HG02678 (cell line): ENCODE measurements at regions not wholly inside any gene's neighbourhood (a gene's known extent, or its start where the extent isn't known, plus 50 kb on each side); places are given as distances from the start of the nearest gene placed in this dataset.
"Not testable (repeated sequence)": the region's sequence is repeated elsewhere in the genome, so short reads cannot be mapped to it uniquely, and the experiment has no call there.

Experiments
- ATAC-seq: cut with Tn5 transposase; IDR thresholded peaks from one replicate; pipeline ENCODE4 v1.9.1; 2021; ENCODE audit warnings: mild to moderate bottlenecking, moderate library complexity; ENCODE audit not compliant: unreplicated experiment

- ATAC-seq: no peak
Measured at GRCh38 chr12:60437297-60437696, 841.5 kb downstream of the SLC16A7 start.

- ATAC-seq: no peak
Measured at GRCh38 chr12:60441577-60441976, 845.7 kb downstream of the SLC16A7 start.

DNA sequence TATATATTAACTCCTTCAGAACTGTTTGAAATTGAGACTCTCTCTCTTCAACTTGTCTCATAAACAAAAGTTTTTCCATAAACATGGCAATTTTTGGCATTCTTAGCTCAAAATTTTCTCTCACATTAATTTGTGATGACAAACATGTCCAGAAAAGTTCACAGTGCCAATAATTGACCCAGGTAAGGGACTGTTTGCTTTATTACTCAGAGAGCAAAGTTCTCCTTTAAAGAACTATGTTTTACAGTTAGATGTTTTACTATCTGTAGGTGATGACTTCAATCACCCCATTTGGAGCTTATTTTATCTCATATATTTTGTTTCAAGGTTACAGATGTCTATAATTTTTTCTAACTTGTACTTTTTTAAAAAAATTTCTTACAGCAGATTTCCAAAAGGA, 855.6 kb downstream of the SLC16A7 start:
- ATAC-seq: no peak

DNA sequence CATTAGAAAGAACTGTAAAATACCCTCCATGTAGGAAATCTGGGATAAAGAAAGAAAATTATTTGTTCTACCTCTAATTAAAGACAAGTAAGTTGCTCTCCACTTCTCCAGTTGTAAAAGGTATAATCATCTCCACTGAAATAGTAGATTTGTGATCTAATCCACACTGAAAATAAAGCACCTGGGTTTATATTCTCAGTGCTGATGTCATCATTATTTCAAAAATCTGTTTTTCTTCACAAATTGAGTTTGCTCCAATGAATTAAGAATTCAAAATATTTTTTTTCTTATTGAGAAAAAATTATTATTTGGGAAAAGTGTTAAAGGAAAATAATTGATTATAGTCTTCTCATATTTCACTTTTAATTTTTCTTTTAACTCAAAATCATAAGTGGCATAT, 869.2 kb downstream of the SLC16A7 start:
- ATAC-seq: no peak

DNA sequence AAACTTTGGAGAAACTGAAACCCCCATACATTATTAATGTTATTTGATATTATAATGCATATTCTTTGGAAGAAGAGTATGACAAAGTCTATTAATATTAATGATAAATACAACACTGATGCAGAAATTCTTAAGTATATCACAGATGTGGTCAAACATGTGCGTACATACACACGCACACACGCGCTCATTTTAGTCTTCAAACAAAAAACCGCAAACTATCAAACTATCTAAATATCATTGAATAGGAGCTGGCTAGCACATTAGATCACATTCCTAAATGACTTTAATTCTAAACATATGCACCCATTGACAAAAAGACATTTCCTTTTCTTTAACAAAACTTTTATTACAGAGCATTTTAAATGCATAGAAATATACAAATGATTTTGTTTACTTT, 872.7 kb downstream of the SLC16A7 start:
- no peak for ATAC-seq

DNA sequence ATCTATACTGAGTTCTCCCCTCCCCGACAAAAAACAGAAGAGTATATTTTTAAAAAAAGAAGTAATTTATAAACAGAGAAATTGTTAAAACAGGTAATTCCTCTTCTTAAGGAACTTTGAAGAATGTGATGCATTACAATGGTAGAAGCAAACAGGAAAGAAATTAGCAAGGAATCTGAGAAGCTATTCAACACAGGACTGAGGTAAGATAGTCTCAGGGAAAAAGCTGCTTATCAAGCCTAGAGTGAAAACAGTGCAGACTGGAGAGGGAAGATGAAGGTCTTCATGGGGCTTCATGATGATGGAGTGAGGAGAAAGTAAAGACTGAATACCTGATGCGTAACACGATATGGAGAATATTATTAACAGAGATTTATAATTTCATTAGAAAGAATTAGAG, 880.0 kb downstream of the SLC16A7 start:
- ATAC-seq: no peak

DNA sequence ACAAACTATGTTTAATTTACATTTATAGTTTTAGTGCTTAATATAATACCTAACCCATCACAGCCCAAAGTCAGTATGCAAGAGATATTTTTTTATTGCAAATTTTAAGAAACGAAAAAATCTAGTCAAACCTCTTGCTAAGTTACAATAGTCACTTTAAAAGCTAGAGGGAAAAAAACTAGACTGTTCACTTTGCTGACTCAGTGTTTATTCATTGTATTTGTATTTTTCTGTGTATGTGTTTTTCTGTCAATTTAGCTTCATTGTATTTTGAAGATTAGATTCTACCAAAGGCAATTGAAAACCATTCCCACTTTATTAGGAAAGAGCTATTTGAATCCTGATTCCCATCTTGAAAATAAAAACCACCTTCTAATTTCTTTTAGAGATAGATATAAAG, 891.5 kb downstream of the SLC16A7 start:
- no peak for ATAC-seq

DNA sequence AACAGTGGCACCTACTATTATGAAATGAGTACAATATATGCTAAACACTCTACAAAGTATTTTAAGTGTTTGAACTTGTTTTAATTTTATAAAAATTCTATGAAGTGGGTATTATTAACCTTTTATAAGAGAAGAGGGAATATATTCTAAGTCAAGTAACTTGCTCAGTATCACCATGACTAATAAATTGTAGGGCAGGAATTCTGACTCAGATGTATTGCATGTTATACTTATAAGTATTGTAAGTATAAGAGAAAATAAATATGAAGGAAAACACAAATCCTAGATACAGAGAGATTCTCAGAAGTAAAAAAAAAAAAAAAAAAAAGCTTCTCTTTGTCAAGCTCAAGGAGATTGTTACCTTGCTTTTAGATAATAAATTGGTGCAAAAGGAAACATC, 893.2 kb downstream of the SLC16A7 start:
- ATAC-seq: no peak

GRCh38 chr12:60494244-60494643, 898.4 kb downstream of the SLC16A7 start:
- ATAC-seq: peak; percentile 43

DNA sequence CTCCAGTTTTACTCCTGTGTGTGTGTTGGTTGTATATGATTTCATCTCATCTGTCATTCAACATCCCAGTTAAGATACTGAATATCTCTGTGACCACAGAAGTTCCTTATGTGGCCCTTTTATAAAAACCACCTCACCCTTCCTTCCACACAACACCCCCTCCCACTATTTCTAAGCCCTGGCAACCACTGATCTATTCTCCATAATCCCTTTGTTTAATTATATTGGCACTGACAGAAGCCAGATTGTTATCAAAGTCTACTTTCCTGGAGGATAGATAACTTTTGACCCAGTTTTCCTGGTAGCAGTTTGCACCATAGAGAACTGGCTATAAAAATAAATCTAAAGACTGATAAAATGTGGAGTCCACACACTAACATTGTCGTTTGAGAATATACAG, 902.8 kb downstream of the SLC16A7 start:
- ATAC-seq: no peak

DNA sequence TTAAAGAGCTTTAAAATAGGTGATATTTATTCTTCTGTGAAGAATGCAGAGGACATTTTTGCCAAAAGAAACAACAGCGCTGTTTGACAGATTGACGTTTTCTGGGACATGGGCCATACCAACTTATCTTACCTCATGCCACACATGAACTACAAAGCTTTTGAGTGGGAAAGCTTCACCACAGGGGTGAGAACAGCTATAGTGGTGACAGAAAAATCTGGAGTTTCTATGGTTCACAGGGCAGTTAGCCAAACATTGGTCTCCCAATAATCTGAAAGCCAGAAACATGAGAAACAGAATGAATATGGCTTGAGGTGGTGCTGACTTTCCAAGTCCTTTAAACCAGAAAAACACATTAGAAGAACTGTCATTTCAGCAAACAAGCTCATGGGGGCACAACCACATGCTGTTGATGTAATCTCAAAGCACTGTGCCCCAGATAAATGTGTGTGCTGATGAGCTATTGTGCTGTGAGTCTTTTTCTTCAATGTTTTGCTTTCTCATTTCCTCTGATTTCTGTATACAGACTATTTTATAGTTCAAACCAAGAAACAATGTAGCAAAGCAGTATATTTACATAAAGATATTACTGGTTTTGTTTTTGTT, 905.4 kb downstream of the SLC16A7 start:
- ATAC-seq: no peak

DNA sequence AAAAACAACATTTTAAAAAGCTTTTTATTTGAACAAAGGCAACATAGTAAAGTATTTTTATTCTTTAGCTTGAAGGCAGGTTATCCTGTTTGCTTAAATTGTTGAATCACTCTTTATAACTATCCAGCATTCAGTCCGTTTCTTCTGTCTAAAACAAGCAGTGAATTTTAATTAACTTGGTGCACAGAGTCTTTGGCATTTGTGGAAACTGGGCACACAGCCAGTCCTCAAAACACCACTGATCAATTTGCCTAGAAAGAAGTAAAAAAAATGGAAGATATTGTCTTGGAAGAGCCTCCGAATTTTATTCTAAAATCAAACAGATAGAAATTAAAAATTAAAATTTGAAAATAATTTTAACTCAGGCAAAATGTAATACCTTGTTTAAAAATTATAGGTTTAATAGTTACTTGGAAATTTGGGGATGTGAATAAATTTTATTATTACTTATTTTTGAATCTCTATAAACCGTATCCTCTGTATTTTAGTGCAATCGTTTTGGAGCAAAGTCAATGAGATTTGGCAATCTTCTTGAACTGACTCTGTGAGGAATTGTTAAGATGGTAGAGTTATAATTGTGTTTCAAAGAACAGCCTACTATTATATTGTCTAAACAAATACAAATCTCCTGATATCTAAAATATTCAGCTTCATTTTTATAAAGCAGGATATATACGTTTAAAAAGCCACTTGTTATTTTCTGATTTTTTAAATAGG, 927.0 kb downstream of the SLC16A7 start:
- ATAC-seq: no peak

DNA sequence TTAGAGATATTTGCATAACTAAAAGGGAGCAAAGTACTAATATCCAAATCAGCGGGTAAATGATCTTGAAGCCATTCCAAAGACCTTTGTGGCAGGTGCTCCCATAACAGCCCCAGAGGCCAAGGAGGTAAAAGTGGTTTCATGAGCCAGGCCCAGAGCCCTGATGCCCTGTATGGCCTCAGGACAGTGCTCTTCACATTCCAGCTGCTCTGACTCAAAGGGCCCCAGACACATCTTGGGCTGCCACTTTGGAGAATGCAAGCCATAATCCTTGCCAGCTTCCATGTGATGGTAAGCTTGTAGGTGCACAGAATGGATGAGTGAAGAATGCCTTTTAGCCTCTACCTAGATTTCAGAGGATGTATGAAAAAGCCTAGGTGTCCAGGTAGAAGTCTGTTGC, 933.4 kb downstream of the SLC16A7 start:
- no peak for ATAC-seq

DNA sequence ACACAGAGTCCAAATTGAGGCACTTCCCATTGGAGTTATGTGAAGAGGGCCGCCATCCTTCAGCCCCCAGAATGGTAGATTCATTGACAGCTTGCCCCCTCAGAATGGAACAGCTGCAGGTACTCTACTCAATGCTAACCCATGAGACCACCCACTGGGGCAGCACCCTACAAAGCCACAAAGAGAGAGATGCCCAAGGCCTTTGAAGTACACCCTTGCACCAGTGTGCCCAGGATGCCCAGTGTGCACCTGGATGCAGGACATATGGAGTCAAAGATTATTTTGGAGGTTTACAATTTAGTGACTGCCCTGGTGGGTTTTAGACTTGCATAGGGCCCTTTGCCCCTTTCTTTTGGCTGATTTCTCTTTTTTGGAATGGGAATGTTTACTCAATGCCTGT, 933.9 kb downstream of the SLC16A7 start:
- ATAC-seq: no peak

GRCh38 chr12:60535363-60535762, 939.5 kb downstream of the SLC16A7 start:
- ATAC-seq: no peak

DNA sequence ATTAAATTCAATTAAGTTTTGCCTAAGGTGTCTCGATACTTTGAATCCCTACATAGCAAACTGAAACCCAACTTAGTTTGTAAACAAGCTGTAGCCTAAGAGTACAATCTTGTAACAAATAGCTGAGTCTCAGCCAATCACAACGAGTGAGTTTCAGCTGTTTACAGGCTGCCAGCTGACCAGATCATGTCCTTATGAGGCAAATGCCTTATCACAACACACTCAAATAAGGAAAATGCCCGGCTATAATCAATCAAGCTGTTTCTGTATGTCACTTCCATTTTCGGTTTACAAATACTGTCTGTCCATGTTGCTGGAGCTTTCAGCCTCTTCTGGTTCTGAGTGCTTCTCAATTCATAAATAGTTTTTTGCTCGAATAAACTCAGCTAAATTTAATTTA, 943.8 kb downstream of the SLC16A7 start:
- no peak for ATAC-seq

GRCh38 chr12:60568914-60569313, 973.1 kb downstream of the SLC16A7 start:
- no peak for ATAC-seq

- no peak for ATAC-seq
Measured at GRCh38 chr12:60577607-60578006, 981.8 kb downstream of the SLC16A7 start.

GRCh38 chr12:60587664-60588063, 991.8 kb downstream of the SLC16A7 start:
- ATAC-seq: not testable (repeated sequence)

DNA sequence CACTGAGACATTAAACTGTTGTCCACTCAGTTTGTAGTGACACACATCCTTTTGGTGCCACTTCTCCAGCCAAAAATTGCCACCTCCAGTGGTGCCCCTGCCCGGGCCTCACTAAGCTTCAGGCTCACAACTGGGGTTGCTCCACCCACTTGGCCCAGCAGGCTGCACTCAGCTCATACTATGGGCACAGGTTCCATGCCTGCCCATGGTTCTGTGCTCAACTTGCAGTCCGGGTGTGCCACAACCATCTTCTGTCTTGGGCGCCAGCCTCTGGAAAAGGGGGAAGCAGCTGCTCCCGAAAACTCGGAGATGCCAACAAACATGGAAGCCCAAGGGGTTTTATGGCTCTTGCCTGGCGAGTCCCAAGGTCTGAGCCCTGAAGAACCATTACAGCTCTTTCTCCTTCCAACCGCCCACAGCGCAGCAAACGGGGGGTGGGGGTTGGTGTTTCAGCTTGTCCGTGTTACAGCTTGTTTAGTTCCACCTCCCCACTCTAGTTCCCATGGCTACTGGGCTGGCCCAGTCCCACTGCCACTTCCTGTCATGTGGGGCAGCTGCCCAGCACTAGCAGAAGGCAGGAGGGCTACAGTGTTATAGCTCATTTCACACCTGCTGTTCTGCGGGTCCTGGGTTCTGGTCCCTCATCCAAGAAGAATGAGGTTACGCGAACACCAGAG, 998.3 kb downstream of the SLC16A7 start:
- no peak for ATAC-seq

DNA sequence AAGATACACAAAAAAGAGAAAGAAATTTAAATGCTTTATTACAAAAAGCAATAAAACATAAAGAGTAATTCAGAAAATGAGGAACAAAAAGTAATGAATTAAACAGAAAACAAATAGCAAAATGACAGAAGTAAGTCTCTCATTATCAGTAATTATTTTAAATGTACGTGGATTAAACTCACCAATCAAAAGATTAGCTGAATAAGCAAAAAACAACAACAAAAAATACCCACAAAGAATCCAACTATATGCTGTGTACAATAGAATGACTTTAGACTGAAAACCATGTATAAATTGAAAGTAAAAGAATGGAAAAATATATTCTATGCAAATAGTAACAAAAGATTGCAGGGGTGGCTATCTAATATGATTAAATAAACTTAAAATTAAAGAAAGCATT, 1006.8 kb downstream of the SLC16A7 start:
- no peak for ATAC-seq

DNA sequence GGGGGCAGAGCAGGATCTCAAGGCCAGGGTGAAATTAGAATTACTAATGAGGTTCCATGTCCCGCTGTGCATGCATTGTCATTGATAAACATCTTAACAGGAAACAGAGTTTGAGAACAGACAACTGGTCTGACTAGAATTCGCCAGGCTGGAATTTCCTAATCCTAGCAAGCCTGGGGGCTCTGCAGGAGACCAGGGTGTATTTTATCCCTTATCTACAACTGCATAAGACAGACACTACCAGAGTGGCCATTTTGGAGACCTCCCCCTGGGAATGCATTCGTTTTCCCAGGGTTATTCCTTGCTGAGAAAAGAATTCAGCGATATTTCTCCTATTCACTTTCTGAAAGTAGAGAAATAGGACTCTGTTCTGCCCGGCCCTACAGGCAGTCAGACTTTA, 1007.6 kb downstream of the SLC16A7 start:
- not testable (repeated sequence) for ATAC-seq
